Kidney glomerular epithelial cell (primary cell): ENCODE measurements at regions not wholly inside any gene's neighbourhood (a gene's known extent, or its start where the extent isn't known, plus 50 kb on each side); places are given as distances from the start of the nearest gene placed in this dataset.
A peak's percentile ranks its signal among the peaks of the same experiment; 100 is the strongest.

Experiments
- DNase-seq: peaks from one replicate; lab custom pipeline; 2025; lab: John Stamatoyannopoulos, UW

DNA sequence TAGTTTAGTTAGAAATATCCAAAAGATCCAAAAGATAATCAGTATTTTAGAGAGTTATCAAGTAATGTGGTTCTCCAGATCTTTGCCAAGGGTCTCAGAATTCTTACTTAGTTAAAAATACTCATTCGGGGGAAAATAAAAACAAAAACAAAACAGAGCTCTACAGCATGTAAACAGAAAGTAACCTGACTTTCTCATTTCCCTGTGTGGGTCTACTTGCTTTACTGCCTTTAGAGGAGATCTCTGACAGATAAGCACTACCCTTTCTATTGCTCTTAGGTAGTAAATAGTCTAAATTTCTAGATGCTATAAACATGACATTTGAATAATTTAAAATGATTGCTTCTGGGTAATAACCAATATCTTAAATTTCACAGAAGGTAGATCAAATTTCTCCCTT, 371.8 kb downstream of the RPL10L start:
- DNase-seq: no peak

DNA sequence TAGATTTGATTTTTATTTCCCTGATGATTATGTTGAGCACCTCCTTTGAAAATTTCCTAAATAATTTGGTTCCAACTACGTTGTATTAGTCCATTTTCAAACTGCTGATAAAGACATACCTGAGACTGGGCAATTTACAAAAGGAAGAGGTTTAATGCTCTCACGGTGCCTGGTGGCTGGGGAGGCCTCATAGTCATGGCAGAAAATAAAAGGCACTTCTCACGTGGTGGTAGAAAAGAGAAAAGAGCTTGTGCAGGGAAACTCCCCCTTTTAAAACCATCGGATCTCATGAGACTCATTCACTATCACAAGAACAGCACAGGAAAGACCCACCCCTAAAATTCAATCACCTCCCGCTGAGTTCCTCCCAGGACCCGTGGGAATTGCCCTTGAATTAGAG, 372.3 kb downstream of the RPL10L start:
- DNase-seq: no peak

DNA sequence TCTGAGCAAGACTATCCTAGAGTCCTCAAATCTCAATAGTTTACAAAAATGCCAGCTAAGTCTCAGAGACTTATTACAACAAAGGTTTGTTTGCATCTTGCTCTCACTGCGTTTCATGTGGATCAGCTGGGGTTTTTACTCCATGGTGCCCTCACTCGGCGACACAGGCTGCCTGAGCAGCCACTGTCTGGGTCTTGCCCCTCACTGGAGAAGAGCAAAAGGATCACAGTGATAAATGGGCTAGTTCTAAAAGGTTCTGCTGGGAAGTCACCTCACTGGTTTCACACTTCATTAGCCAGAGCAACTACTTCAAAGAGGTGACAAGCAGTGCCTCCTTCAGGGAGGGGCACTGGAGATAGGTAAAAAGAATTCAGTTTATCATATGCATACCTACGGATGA, 392.0 kb downstream of the RPL10L start:
- DNase-seq: peak; percentile 1

- DNase-seq: no peak
These were observed 395.2 kb downstream of the RPL10L start for GRCh38 chr14:46256381-46256780.

- DNase-seq: peak; percentile 34
These were observed 401.4 kb downstream of the RPL10L start for GRCh38 chr14:46250113-46250703.

GRCh38 chr14:46248001-46248630, 403.5 kb downstream of the RPL10L start:
- DNase-seq: no peak

- no peak for DNase-seq
These were observed 406.3 kb downstream of the RPL10L start for GRCh38 chr14:46245276-46245675.

- no peak for DNase-seq
These were observed 417.8 kb downstream of the RPL10L start for GRCh38 chr14:46233786-46234185.

DNA sequence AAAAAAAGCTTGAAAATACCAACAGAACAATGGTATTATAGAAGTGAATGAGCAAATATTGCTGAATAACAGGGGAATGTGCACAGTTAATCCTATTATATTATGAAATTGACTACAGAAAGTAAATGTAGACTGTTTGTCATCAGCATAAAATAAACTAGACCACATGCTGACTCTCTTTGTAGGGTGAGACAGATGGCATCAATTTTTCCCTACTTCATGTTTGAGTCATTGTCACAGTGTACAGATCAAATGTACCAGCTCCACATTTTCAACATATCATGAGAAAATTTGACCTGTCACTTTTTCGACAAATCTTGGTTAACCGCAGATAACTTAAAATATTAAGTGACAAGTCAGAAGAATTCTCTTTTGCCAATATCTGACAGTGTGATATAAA, 421.0 kb downstream of the RPL10L start:
- no peak for DNase-seq

DNA sequence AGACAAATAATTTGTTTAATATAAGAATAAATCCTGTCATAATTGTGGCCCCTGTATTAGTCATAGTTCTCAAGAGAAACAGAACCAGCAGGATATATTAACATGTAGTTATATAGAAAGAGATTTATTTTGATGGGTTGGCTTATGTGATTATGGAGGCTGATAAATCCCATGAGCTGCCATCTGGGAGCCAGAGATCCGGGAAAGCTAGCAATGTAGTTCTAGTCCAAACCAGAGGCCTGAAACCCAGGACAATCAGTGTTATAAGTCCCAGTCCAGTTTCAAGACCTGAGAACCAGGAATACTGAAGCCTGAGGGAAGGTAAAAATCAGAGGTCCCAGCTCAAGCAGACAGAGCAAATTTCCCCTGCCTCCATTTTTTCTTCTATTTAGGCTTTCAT, 435.8 kb downstream of the RPL10L start:
- DNase-seq: no peak

DNA sequence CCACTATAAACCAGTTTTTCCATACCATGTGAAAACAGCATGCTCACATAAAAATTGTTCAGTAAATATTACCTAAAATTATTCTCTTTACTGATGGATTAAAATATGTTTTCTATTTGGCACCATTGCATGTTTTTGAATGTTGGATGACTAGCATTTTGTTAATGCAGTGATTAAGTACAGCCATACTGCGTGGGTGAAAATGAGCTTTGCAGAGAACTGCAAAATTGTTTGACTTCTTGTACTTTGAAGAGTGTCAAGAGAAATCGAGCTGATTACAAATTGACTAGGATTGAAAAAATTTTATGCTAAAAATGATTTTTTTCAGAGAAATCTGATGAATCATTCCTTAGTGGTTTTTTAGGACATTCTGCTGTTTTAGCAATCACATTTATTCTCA, 452.9 kb downstream of the RPL10L start:
- no peak for DNase-seq

GRCh38 chr14:46197856-46198255, 453.7 kb downstream of the RPL10L start:
- no peak for DNase-seq
